Fibroblast of lung (primary cell): ENCODE measurements at regions not wholly inside any gene's neighbourhood (a gene's known extent, or its start where the extent isn't known, plus 50 kb on each side); places are given as distances from the start of the nearest gene placed in this dataset.

Experiments used
- DNase-seq, 2 donors: peaks; one replicate each; pipeline versions ENCODE4 v3.0.0 to v3.0.0-alpha.2; 2010; ENCODE audit warnings: low read depth in 2 of 2
- H2AFZ ChIP-seq: 2 replicates; pipeline ENCODE4 v1.5.1; 2012; ENCODE audit warnings: low read length, control low read depth, inconsistent platforms
- H3K27ac ChIP-seq: 2 replicates; pipeline ENCODE4 v1.5.1; 2011; ENCODE audit warnings: low read length, control low read depth; ENCODE audit not compliant: insufficient read depth
- H3K27me3 ChIP-seq: 2 replicates; pipeline ENCODE4 v1.5.1; 2011; ENCODE audit warnings: mild to moderate bottlenecking, low read length; ENCODE audit not compliant: control insufficient read depth, insufficient read depth
- H3K36me3 ChIP-seq: 2 replicates; pipeline ENCODE4 v1.5.1; 2011; ENCODE audit warnings: low read length; ENCODE audit not compliant: control insufficient read depth, insufficient read depth
- H3K4me1 ChIP-seq: 2 replicates; pipeline ENCODE4 v1.5.1; 2011; ENCODE audit warnings: low read length; ENCODE audit not compliant: control insufficient read depth, insufficient read depth; ENCODE audit errors: extremely low read depth
- H3K4me2 ChIP-seq: 2 replicates; pipeline ENCODE4 v1.5.1; 2011; ENCODE audit warnings: low read length, control low read depth; ENCODE audit not compliant: insufficient read depth; ENCODE audit errors: extremely low read depth
- H3K4me3 ChIP-seq, 4 experiments: fragments of 200-600 bp in 1 of 4; sonication (generic) in 1 of 4; replicated peaks in 1 of 4; 2 replicates each; pipeline ENCODE4 v1.5.1; 2011 to 2016; ENCODE audit warnings: low read length in 4 of 4, low read depth in 3 of 4, mild to moderate bottlenecking in 3 of 4, control low read depth in 2 of 4, inconsistent platforms in 1 of 4, mixed read lengths in 1 of 4; ENCODE audit not compliant: insufficient read depth in 1 of 4; ENCODE audit errors: control extremely low read depth in 1 of 4
- H3K79me2 ChIP-seq: 2 replicates; pipeline ENCODE4 v1.5.1; 2012; ENCODE audit warnings: mild to moderate bottlenecking, low read length, inconsistent platforms; ENCODE audit not compliant: control insufficient read depth, insufficient read depth
- H3K9ac ChIP-seq: 2 replicates; pipeline ENCODE4 v1.5.1; 2011; ENCODE audit warnings: mild to moderate bottlenecking, low read length, control low read depth; ENCODE audit not compliant: insufficient read depth
- H3K9me3 ChIP-seq: 2 replicates; pipeline ENCODE4 v1.5.1; 2012; ENCODE audit warnings: low read depth, low read length; ENCODE audit not compliant: control insufficient read depth, insufficient read depth
- H4K20me1 ChIP-seq: 2 replicates; pipeline ENCODE4 v1.5.1; 2011; ENCODE audit warnings: low read length; ENCODE audit not compliant: control insufficient read depth, insufficient read depth; ENCODE audit errors: extremely low read depth
- EZH2 ChIP-seq: IDR thresholded peaks from 2 replicates; pipeline ENCODE4 v1.5.1; 2012; ENCODE audit warnings: low read length, control low read depth, mild to moderate bottlenecking; ENCODE audit errors: missing control alignments
- TF ChIP-seq, protein P1 (sequence below), 2 donors: IDR thresholded peaks in 1 of 2; conservative IDR thresholded peaks in 1 of 2; 1 replicate in 1 of 2; 2 replicates in 1 of 2; pipeline ENCODE4 v1.5.1; 2011 to 2012; ENCODE audit warnings: low read length in 2 of 2, control low read depth in 1 of 2, inconsistent platforms in 1 of 2, low read depth in 1 of 2, mild to moderate bottlenecking in 1 of 2

DNA sequence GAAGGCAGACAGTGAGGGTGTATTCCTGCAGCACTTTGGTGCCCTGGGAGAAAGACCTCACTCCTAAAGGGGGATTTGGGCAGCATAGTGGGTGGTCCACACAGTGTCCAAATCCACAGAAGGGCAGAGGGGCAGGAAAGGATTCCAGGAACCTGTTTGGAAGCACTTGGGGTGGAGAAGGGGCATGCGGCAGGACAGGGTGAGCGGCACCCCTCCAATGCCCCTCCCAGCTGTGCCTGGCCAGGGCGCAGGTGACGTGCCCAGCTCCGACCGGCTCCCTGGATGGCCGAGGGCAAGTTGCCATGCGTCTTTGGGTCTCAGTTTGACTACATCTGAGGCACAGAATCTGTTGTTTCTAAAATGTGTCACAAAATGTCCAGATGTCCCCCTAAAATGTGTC is 66.5 kb upstream of the HMX1 start:
- no peaks in the 10 kb centered on the region for H3K27me3 ChIP-seq
- no peaks in the 10 kb centered on the region for H3K9me3 ChIP-seq
- no peak for DNase-seq
- H3K9ac ChIP-seq: no peak overlapping the region
- H3K4me1 ChIP-seq: no peaks in the 10 kb centered on the region
- no peak overlapping the region for H3K4me3 ChIP-seq
- H3K27ac ChIP-seq: no peak overlapping the region
- H4K20me1 ChIP-seq: no peaks in the 10 kb centered on the region
- H3K36me3 ChIP-seq: no peaks in the 10 kb centered on the region
- no peaks in the 10 kb centered on the region for H3K79me2 ChIP-seq
- TF ChIP-seq, protein P1, sequence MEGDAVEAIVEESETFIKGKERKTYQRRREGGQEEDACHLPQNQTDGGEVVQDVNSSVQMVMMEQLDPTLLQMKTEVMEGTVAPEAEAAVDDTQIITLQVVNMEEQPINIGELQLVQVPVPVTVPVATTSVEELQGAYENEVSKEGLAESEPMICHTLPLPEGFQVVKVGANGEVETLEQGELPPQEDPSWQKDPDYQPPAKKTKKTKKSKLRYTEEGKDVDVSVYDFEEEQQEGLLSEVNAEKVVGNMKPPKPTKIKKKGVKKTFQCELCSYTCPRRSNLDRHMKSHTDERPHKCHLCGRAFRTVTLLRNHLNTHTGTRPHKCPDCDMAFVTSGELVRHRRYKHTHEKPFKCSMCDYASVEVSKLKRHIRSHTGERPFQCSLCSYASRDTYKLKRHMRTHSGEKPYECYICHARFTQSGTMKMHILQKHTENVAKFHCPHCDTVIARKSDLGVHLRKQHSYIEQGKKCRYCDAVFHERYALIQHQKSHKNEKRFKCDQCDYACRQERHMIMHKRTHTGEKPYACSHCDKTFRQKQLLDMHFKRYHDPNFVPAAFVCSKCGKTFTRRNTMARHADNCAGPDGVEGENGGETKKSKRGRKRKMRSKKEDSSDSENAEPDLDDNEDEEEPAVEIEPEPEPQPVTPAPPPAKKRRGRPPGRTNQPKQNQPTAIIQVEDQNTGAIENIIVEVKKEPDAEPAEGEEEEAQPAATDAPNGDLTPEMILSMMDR (conservative IDR thresholded peaks at IDR 0.05 in 1 of 2, IDR thresholded peaks at IDR 0.05 in 1 of 2; ENCODE audit: low read depth in 1 of 2, low read length in 2 of 2): no peak
- no peak for TF ChIP-seq EZH2
- H2AFZ ChIP-seq: no peak overlapping the region
- no peak overlapping the region for H3K4me2 ChIP-seq

- no peak overlapping the region for H3K9ac ChIP-seq
- no peaks in the 10 kb centered on the region for H3K79me2 ChIP-seq
- H3K27me3 ChIP-seq: no peaks in the 10 kb centered on the region
- no peaks in the 10 kb centered on the region for H3K36me3 ChIP-seq
- no peak overlapping the region for H2AFZ ChIP-seq
- H3K9me3 ChIP-seq: no peaks in the 10 kb centered on the region
- no peak for DNase-seq
- no peak overlapping the region for H3K4me3 ChIP-seq
- H3K4me1 ChIP-seq: no peaks in the 10 kb centered on the region
- no peak overlapping the region for H3K4me2 ChIP-seq
- no peak overlapping the region for H3K27ac ChIP-seq
- no peaks in the 10 kb centered on the region for H4K20me1 ChIP-seq
- TF ChIP-seq, protein P1 (conservative IDR thresholded peaks at IDR 0.05 in 1 of 2, IDR thresholded peaks at IDR 0.05 in 1 of 2; ENCODE audit: low read depth in 1 of 2, low read length in 2 of 2): no peak
- no peak for TF ChIP-seq EZH2
These were observed 61.2 kb upstream of the HMX1 start for GRCh38 chr4:8932884-8933283.

DNA sequence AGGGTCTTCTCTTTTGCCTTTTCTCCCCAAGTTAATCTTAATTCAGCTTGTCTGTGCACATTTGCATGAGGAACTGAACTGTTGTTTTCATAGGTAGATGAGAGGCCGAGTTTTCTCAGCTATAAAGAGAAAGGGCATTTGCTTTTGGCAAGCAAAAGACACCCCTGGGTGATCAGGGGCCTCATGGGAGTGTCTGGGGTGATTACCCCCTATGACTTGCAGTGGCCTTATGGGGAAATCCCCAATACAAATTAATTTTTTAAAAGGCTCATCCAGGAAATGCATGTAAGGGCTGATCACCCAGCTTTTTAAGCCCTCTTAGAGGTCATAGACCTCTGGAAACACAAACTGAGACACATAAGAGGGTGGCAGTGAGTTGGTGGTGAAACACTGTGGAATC is 56.4 kb upstream of the HMX1 start:
- Histone ChIP-seq H3K4me2 (no peak overlapping the region), H3K79me2 (no peaks in the 10 kb centered on the region), H2AFZ (no peak overlapping the region), H3K27me3 (no peaks in the 10 kb centered on the region), H3K27ac (no peak overlapping the region), H4K20me1 (no peaks in the 10 kb centered on the region), H3K36me3 (no peaks in the 10 kb centered on the region), H3K4me3 (no peak overlapping the region), H3K9ac (no peak overlapping the region), H3K9me3 (no peaks in the 10 kb centered on the region), H3K4me1 (no peaks in the 10 kb centered on the region)
- DNase-seq: no peak
- no peak for TF ChIP-seq EZH2
- TF ChIP-seq, protein P1 (conservative IDR thresholded peaks at IDR 0.05 in 1 of 2, IDR thresholded peaks at IDR 0.05 in 1 of 2; ENCODE audit: low read depth in 1 of 2, low read length in 2 of 2): no peak
